GM12801 (cell line): ENCODE measurements at regions not wholly inside any gene's neighbourhood (a gene's known extent, or its start where the extent isn't known, plus 50 kb on each side); places are given as distances from the start of the nearest gene placed in this dataset.

Experiments used
- CTCF ChIP-seq: IDR thresholded peaks from one replicate; pipeline ENCODE4 v1.5.1; 2011; ENCODE audit warnings: control low read depth; ENCODE audit not compliant: insufficient read length; ENCODE audit errors: extremely low read depth

- no peak for TF ChIP-seq CTCF
Measured at GRCh38 chr10:28157379-28157778, 145.5 kb downstream of the MPP7 start.

- no peak for TF ChIP-seq CTCF
Measured at GRCh38 chr10:28155726-28156125, 147.1 kb downstream of the MPP7 start.

GRCh38 chr10:28151636-28152035 is 151.2 kb downstream of the MPP7 start:
- TF ChIP-seq CTCF: no peak

DNA sequence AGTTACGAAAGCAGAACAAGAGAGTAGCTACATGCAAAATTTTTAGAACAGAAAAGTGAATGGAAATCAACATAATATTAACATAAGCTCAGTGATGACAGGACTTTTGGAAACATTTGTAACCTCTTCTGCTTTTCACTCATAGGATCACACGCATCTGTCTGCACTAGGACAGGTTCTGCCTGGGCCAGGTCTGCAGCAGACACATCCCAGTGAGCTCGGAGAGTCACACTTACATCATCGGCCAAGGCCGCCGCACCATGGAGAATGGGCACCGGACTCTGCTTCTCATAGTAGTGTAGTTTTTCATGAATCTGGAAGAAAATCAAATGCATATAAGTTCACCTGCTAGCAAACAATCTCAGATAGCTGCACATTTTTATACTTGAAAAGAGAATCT is 150.9 kb upstream of the ODAD2 start:
- no peak for TF ChIP-seq CTCF

DNA sequence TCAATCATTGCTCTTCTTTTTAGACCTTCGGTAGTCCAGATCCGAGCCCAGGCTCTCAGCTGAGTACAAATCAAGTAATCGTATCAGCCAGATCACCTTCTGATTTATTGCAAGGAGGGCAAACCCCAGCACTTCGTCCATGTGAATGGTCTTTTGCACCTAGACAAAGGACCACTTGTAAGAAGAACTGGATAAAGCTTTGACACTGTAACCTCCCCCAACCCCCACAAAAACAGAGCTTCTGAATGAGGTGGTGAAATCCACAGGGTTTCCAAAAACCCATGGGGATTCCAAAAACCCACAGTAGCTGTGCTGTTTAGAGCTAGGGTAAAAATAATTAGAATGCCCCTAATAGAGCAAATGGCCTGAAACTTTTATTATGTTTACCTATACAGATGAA is 148.8 kb upstream of the ODAD2 start:
- no peak for TF ChIP-seq CTCF

- TF ChIP-seq CTCF: no peak
Measured at GRCh38 chr10:28139138-28139537, 140.3 kb upstream of the ODAD2 start.

GRCh38 chr10:28137907-28138880 is 139.3 kb upstream of the ODAD2 start:
- TF ChIP-seq CTCF: no peak
